Adrenal gland (tissue), 9 donors: ENCODE measurements at regions not wholly inside any gene's neighbourhood (a gene's known extent, or its start where the extent isn't known, plus 50 kb on each side); places are given as distances from the start of the nearest gene placed in this dataset.

Experiments
- DNase-seq, 7 donors: peaks; one replicate each; pipeline ENCODE4 v3.0.0-alpha.2; 2019 to 2020
- H3K27ac ChIP-seq, 5 donors: fragments of 200-600 bp; sonication (generic) in 4 of 5; 1 replicate in 3 of 5; 2 replicates in 2 of 5; pipeline versions ENCODE4 v1.5.1 to v1.8.0; 2016 to 2020; ENCODE audit warnings: mild to moderate bottlenecking in 1 of 5
- H3K27me3 ChIP-seq: fragments of 200-600 bp; 2 replicates; pipeline ENCODE4 v1.8.0; 2021
- H3K36me3 ChIP-seq, 2 donors: fragments of 200-600 bp; replicated peaks in 1 of 2; 1 replicate in 1 of 2; 2 replicates in 1 of 2; pipeline versions ENCODE4 v1.5.1 to v1.8.0; 2018 to 2022
- H3K4me1 ChIP-seq, 2 donors: fragments of 200-600 bp; replicated peaks in 1 of 2; 1 replicate in 1 of 2; 2 replicates in 1 of 2; pipeline versions ENCODE4 v1.5.1 to v1.8.0; 2018 to 2021
- H3K4me3 ChIP-seq, 4 donors: fragments of 200-600 bp; sonication (generic) in 3 of 4; one replicate each; pipeline ENCODE4 v1.5.1; 2016 to 2018
- H3K9me3 ChIP-seq, 3 donors: fragments of 200-600 bp; sonication (generic) in 1 of 3; replicated peaks in 1 of 3; 1 replicate in 2 of 3; 2 replicates in 1 of 3; pipeline versions ENCODE4 v1.5.1 to v1.8.0; 2016 to 2021
- CTCF ChIP-seq, 6 experiments: fragments of 450-650 bp in 4 of 6; fragments of 200-600 bp in 2 of 6; sonication (generic) in 1 of 6; IDR thresholded peaks; 1 replicate in 5 of 6; 2 replicates in 1 of 6; pipeline versions ENCODE4 v1.5.1 to v1.8.0; 2016 to 2021; ENCODE audit warnings: antibody characterized with exemption in 6 of 6, mild to moderate bottlenecking in 2 of 6, moderate library complexity in 1 of 6
- POLR2A ChIP-seq, 2 donors: fragments of 450-650 bp; IDR thresholded peaks; one replicate each; pipeline ENCODE4 v1.6.1; 2017; ENCODE audit warnings: antibody characterized with exemption in 2 of 2, mild to moderate bottlenecking in 2 of 2, moderate library complexity in 1 of 2
- WGBS, 4 donors: extraction: QIAGEN DNeasy Blood & Tissue Kit in 2 of 4; methylation state at CpG; one replicate each; pipeline versions ENCODE4 v1.1.5 to v1.1.7; 2013 to 2017; 5-methylcytosine and 5-hydroxymethylcytosine counted together
- intact Hi-C, 2 donors: fragments of 100-400 bp; cut with DNase I; formaldehyde crosslinking; loops; one replicate each; pipeline versions ENCODE4 v1.14.1 to v1.15.0; 2022 to 2023
- donor health status: healthy with polysubstance abuse.
- donor health status: Bipolar disorder and iron deficiency.
- donor health status: DM: yes; HTN: yes; CAD: no.
- donor health status: DM: no; HTN: no; CAD: no.
- donor health status: DM: no; HTN: no; CAD: no.

- Histone ChIP-seq H3K9me3 (no peaks in the 10 kb centered on the region), H3K4me1 (no peaks in the 10 kb centered on the region), H3K27ac (no peak overlapping the region), H3K36me3 (no peaks in the 10 kb centered on the region), H3K27me3 (no peaks in the 10 kb centered on the region), H3K4me3 (no peak overlapping the region)
- TF ChIP-seq CTCF (IDR thresholded peaks at IDR 0.05) (no peak), POLR2A (IDR thresholded peaks at IDR 0.05) (no peak)
- intact Hi-C loops = no loop called here
- DNase-seq = no peak
- 95 to 97% (median 95%) methylated on average over 2 of the region's 2 CpGs for WGBS, 4 donors
Measured at GRCh38 chr4:137630252-137630651, 98.0 kb upstream of the PCDH18 start.

DNA sequence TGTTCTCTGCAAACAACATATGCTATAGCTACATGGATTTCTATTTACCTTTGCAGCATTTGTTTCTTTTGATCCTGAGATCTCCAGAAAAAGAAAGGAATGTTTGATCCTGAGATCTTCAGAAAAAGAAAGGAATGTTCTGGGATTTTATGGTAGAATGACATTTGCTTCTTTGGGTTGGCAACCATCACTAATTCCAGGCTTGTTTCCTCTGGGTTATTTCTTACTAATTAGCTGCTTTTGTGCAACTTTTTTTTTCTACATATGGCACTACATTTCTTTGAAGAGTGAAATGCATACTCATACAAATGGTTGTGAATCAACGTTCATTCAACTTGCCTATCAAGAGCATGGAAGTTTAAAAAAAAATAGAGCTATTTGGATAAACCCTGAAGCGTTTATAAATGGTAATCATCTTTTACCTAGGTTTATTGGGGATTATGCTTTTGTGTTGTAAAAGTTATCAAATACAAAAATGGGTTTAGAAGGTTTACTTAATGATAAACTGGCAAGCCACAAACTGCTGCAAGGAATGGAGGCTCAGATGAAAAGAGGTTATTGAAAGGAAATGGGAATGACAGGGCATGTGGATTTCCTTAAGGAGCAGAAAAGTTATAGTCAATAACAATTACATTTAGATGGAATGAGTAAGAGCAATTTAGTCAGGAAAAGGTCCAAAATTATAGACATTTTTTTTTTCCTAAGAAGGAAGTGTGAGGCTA, 95.6 kb upstream of the PCDH18 start:
- TF ChIP-seq CTCF (IDR thresholded peaks at IDR 0.05) (no peak), POLR2A (IDR thresholded peaks at IDR 0.05) (no peak)
- Histone ChIP-seq H3K9me3 (no peaks in the 10 kb centered on the region), H3K4me3 (no peak overlapping the region), H3K27me3 (no peaks in the 10 kb centered on the region), H3K27ac (no peak overlapping the region), H3K4me1 (no peaks in the 10 kb centered on the region), H3K36me3 (no peaks in the 10 kb centered on the region)
- DNase-seq = no peak
- 74 to 83% (median 80%) methylated on average over 2 of the region's 2 CpGs for WGBS, 4 donors
- intact Hi-C loops = no loop called here

- no peaks in the 10 kb centered on the region for H3K27me3 ChIP-seq
- intact Hi-C loops = no loop called here
- no peaks in the 10 kb centered on the region for H3K36me3 ChIP-seq
- no peak overlapping the region for H3K4me3 ChIP-seq
- H3K27ac ChIP-seq = no peak overlapping the region
- WGBS, 4 donors = 56 to 65% (median 62%) methylated on average over 4 of the region's 4 CpGs
- no peaks in the 10 kb centered on the region for H3K9me3 ChIP-seq
- DNase-seq = no peak
- H3K4me1 ChIP-seq = no peaks in the 10 kb centered on the region
- no peak for TF ChIP-seq CTCF (IDR thresholded peaks at IDR 0.05)
- no peak for TF ChIP-seq POLR2A (IDR thresholded peaks at IDR 0.05)
Measured at GRCh38 chr4:137626942-137627738, 94.8 kb upstream of the PCDH18 start.

DNA sequence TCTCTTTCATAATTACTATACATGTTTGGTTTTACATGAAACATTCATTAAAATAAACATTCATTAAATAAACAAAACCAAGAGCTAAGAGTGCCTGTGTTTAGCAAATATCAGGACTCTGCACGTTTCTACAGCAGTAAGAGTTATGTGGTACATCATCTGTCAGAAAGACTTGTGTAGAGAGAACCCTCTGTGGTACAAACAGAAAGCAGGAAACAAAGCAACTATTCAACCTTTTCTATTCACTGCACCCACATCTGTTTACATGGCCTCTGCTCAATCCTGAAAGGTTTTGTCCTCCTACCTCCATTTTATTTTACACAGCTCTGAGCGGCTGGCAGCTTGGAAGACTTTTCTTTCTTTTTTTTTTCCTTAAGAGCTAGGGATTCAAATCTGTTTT, 90.7 kb upstream of the PCDH18 start:
- WGBS, 4 donors = 51 to 72% (median 61%) methylated on average over 2 of the region's 2 CpGs
- no peaks in the 10 kb centered on the region for H3K36me3 ChIP-seq
- intact Hi-C loops = no loop called here
- H3K4me1 ChIP-seq = no peaks in the 10 kb centered on the region
- H3K9me3 ChIP-seq = no peaks in the 10 kb centered on the region
- no peak overlapping the region for H3K27ac ChIP-seq
- no peak for DNase-seq
- no peak overlapping the region for H3K4me3 ChIP-seq
- no peaks in the 10 kb centered on the region for H3K27me3 ChIP-seq
- TF ChIP-seq POLR2A (IDR thresholded peaks at IDR 0.05) (no peak), CTCF (IDR thresholded peaks at IDR 0.05) (no peak)
